ENCODE measurements at regions not wholly inside any gene's neighbourhood (a gene's known extent, or its start where the extent isn't known, plus 50 kb on each side); places are given as distances from the start of the nearest gene placed in this dataset.
"Not testable (repeated sequence)": the region's sequence is repeated elsewhere in the genome, so short reads cannot be mapped to it uniquely, and the experiment has no call there.

GRCh38 chrX:39050427-39050826, 249.2 kb downstream of the MID1IP1 start:
- DNase-seq = no peak

GRCh38 chrX:39052751-39053150, 251.5 kb downstream of the MID1IP1 start:
- DNase-seq = no peak

- no peak for DNase-seq
Observed at GRCh38 chrX:39058724-39059123, 257.5 kb downstream of the MID1IP1 start.

GRCh38 chrX:39059866-39060265, 258.6 kb downstream of the MID1IP1 start:
- no peak for DNase-seq

GRCh38 chrX:39063037-39063436, 261.8 kb downstream of the MID1IP1 start:
- DNase-seq = no peak

GRCh38 chrX:39063702-39064101, 262.4 kb downstream of the MID1IP1 start:
- no peak for DNase-seq

- peak; percentile 81 for DNase-seq
Observed at GRCh38 chrX:39065051-39065871, 264.0 kb downstream of the MID1IP1 start.

GRCh38 chrX:39067866-39068265, 266.6 kb downstream of the MID1IP1 start:
- DNase-seq = no peak

GRCh38 chrX:39068634-39069033, 267.4 kb downstream of the MID1IP1 start:
- not testable (repeated sequence) for DNase-seq

- no peak for DNase-seq
Observed at GRCh38 chrX:39070009-39070408, 268.8 kb downstream of the MID1IP1 start.

- DNase-seq = no peak
Observed at GRCh38 chrX:39073131-39073530, 271.9 kb downstream of the MID1IP1 start.

- peak; percentile 11 for DNase-seq
Observed at GRCh38 chrX:39096599-39096998, 295.3 kb downstream of the MID1IP1 start.

- no peak for DNase-seq
Observed at GRCh38 chrX:39104745-39105144, 303.5 kb downstream of the MID1IP1 start.

GRCh38 chrX:39112143-39112542, 310.9 kb downstream of the MID1IP1 start:
- no peak for DNase-seq

GRCh38 chrX:39115166-39115565, 313.9 kb downstream of the MID1IP1 start:
- DNase-seq = no peak

GRCh38 chrX:39117101-39117500, 315.8 kb downstream of the MID1IP1 start:
- DNase-seq = no peak

- DNase-seq = no peak
Observed at GRCh38 chrX:39121903-39122302, 320.6 kb downstream of the MID1IP1 start.

GRCh38 chrX:39125834-39126233, 324.6 kb downstream of the MID1IP1 start:
- no peak for DNase-seq

GRCh38 chrX:39133971-39134370, 332.7 kb downstream of the MID1IP1 start:
- DNase-seq = no peak

GRCh38 chrX:39137363-39137954, 336.2 kb downstream of the MID1IP1 start:
- DNase-seq = no peak

- no peak for DNase-seq
Observed at GRCh38 chrX:39140581-39140980, 339.3 kb downstream of the MID1IP1 start.

GRCh38 chrX:39144323-39144722, 343.1 kb downstream of the MID1IP1 start:
- DNase-seq = no peak

- no peak for DNase-seq
Observed at GRCh38 chrX:39144956-39145355, 343.7 kb downstream of the MID1IP1 start.

- no peak for DNase-seq
Observed at GRCh38 chrX:39145859-39146258, 344.6 kb downstream of the MID1IP1 start.

GRCh38 chrX:39149761-39150160, 348.5 kb downstream of the MID1IP1 start:
- peak; percentile 83 for DNase-seq

Measured in eye (tissue), 1 donor.